NCI-H146 treated with DMSO at 0.1 percent for 48 hours (cell line): ENCODE measurements at regions not wholly inside any gene's neighbourhood (a gene's known extent, or its start where the extent isn't known, plus 50 kb on each side); places are given as distances from the start of the nearest gene placed in this dataset.

Experiments
- DNase-seq: peaks from one replicate; lab custom pipeline; 2025; ENCODE audit not compliant: unreplicated experiment; lab: John Stamatoyannopoulos, UW

GRCh38 chr2:193556766-193557470 is 1362.2 kb upstream of the TMEFF2 start:
- no peak for DNase-seq

- no peak for DNase-seq
Observed at GRCh38 chr2:193549661-193550060, 1354.9 kb upstream of the TMEFF2 start.

GRCh38 chr2:193542762-193543161 is 1348.0 kb upstream of the TMEFF2 start:
- DNase-seq: no peak

GRCh38 chr2:193539188-193539587 is 1344.5 kb upstream of the TMEFF2 start:
- DNase-seq: no peak

- DNase-seq: no peak
Observed at GRCh38 chr2:193538061-193538460, 1343.3 kb upstream of the TMEFF2 start.

GRCh38 chr2:193537531-193537930 is 1342.8 kb upstream of the TMEFF2 start:
- no peak for DNase-seq

- no peak for DNase-seq
Observed at GRCh38 chr2:193528458-193528857, 1333.7 kb upstream of the TMEFF2 start.

- DNase-seq: no peak
Observed at GRCh38 chr2:193527146-193527545, 1332.4 kb upstream of the TMEFF2 start.

- no peak for DNase-seq
Observed at GRCh38 chr2:193523662-193524061, 1328.9 kb upstream of the TMEFF2 start.

- no peak for DNase-seq
Observed at GRCh38 chr2:193521523-193521922, 1326.8 kb upstream of the TMEFF2 start.

GRCh38 chr2:193520709-193521458 is 1326.2 kb upstream of the TMEFF2 start:
- DNase-seq: no peak

GRCh38 chr2:193518041-193518817 is 1323.5 kb upstream of the TMEFF2 start:
- DNase-seq: no peak

GRCh38 chr2:193517615-193518014 is 1322.9 kb upstream of the TMEFF2 start:
- DNase-seq: no peak

- no peak for DNase-seq
Observed at GRCh38 chr2:193506035-193506434, 1311.3 kb upstream of the TMEFF2 start.

GRCh38 chr2:193505620-193506019 is 1310.9 kb upstream of the TMEFF2 start:
- no peak for DNase-seq

- no peak for DNase-seq
Observed at GRCh38 chr2:193502363-193503035, 1307.8 kb upstream of the TMEFF2 start.

GRCh38 chr2:193496786-193497185 is 1302.1 kb upstream of the TMEFF2 start:
- DNase-seq: no peak

GRCh38 chr2:193482557-193482956 is 1287.8 kb upstream of the TMEFF2 start:
- no peak for DNase-seq

GRCh38 chr2:193480187-193480586 is 1285.5 kb upstream of the TMEFF2 start:
- no peak for DNase-seq

- DNase-seq: no peak
Observed at GRCh38 chr2:193476171-193476800, 1281.6 kb upstream of the TMEFF2 start.

GRCh38 chr2:193475038-193475437 is 1280.3 kb upstream of the TMEFF2 start:
- no peak for DNase-seq
